Heart right ventricle (tissue), 16 donors: ENCODE measurements at regions not wholly inside any gene's neighbourhood (a gene's known extent, or its start where the extent isn't known, plus 50 kb on each side); places are given as distances from the start of the nearest gene placed in this dataset.

Experiments
- ATAC-seq, 8 donors: fragments of 200-7000 bp; cut with Tn5 transposase; one replicate each; pipeline ENCODE4 v1.9.1; 2020; ENCODE audit warnings: mild to moderate bottlenecking in 8 of 8, moderate library complexity in 8 of 8, moderate number of reproducible peaks in 1 of 8
- DNase-seq, 2 donors: peaks; one replicate each; pipeline ENCODE4 v3.0.0-alpha.2; 2020
- H3K27ac ChIP-seq, 10 donors: fragments of 200-600 bp; sonication (generic) in 2 of 10; one replicate each; pipeline versions ENCODE4 v1.5.0 to v1.8.0; 2020 to 2022; ENCODE audit warnings: mild to moderate bottlenecking in 3 of 10
- H3K27me3 ChIP-seq, 7 donors: fragments of 200-600 bp; one replicate each; pipeline ENCODE4 v1.8.0; 2021 to 2022; ENCODE audit warnings: mild to moderate bottlenecking in 2 of 7
- H3K36me3 ChIP-seq, 9 donors: fragments of 200-600 bp; sonication (generic) in 1 of 9; one replicate each; pipeline versions ENCODE4 v1.5.0 to v1.8.0; 2020 to 2022; ENCODE audit warnings: mild to moderate bottlenecking in 2 of 9
- H3K4me1 ChIP-seq, 9 donors: fragments of 200-600 bp; sonication (generic) in 1 of 9; one replicate each; pipeline versions ENCODE4 v1.5.0 to v1.8.0; 2020 to 2022; ENCODE audit warnings: mild to moderate bottlenecking in 4 of 9
- H3K4me3 ChIP-seq, 10 donors: fragments of 200-600 bp; sonication (generic) in 2 of 10; one replicate each; pipeline versions ENCODE4 v1.5.0 to v1.8.0; 2020 to 2022; ENCODE audit warnings: mild to moderate bottlenecking in 7 of 10, moderate library complexity in 2 of 10
- H3K9me3 ChIP-seq, 11 donors: fragments of 200-600 bp in 10 of 11; sonication (generic) in 2 of 11; one replicate each; pipeline versions ENCODE4 v1.5.0 to v1.8.0; 2013 to 2022; ENCODE audit warnings: mild to moderate bottlenecking in 2 of 11, control low read depth in 1 of 11, moderate library complexity in 1 of 11
- CTCF ChIP-seq, 9 donors: fragments of 200-600 bp; sonication (generic) in 2 of 9; IDR thresholded peaks; one replicate each; pipeline versions ENCODE4 v1.5.0 to v1.8.0; 2021 to 2022; ENCODE audit warnings: antibody characterized with exemption in 9 of 9, mild to moderate bottlenecking in 5 of 9, moderate library complexity in 1 of 9
- WGBS, 2 donors: extraction: QIAGEN DNeasy Blood & Tissue Kit; methylation state at CpG; one replicate each; pipeline ENCODE4 v1.1.7; 2013; ENCODE audit warnings: inconsistent platforms in 1 of 2; 5-methylcytosine and 5-hydroxymethylcytosine counted together
- intact Hi-C, 10 donors: fragments of 100-400 bp; cut with DNase I; formaldehyde crosslinking; loops; one replicate each; pipeline versions ENCODE4 v1.11.1 to v1.14.2; 2022
- donor health status: Arrhythmogenic right ventricular cardiomyopathy.
- donor health status: ischemic (EF 13 %, LVEDD 7.1; RV severe dilation, severe dysfunction).
- donor health status: healthy with polysubstance abuse.
- donor health status: DM: no; HTN: yes; CAD: no.
- donor health status: DM: no; HTN: no; CAD: no.
- donor health status: ischemic (EF 25% LVEDD 6.9; RV normal size, moderate dysfunction).
- donor health status: ischemic (EF 25% LVEDD 5.7; RV mildly dilated, moderate dysfunction).
- donor health status: healthy.
- donor health status: DM: yes; HTN: yes; CAD: no.
- donor health status: Ischemic cardiomyopathy.
- donor health status: ischemic (EF 35%, LVEDD 5.7; RV mildly dilated, moderate dysfunction).
- donor health status: nonischemic (EF 11% LVEDD 7.7; RV severe dilation, severe dysfunction).
- donor health status: DM: yes; HTN: yes; CAD: no.
- donor health status: PGD.
- donor health status: ischemic (EF 29% LVEDD 5.4; RV normal size, mild dysfunction).
- donor health status: nonischemic (EF 23%, LVEDD 6.1; RV moderate dilation, normal function).

- Histone ChIP-seq H3K4me3 (no peak overlapping the region), H3K4me1 (peaks cover 0 to 9% (median 0%) of the 10 kb centered on the region in 9 donors), H3K36me3 (no peaks in the 10 kb centered on the region), H3K27me3 (no peaks in the 10 kb centered on the region), H3K9me3 (peaks cover 0 to 12% (median 0%) of the 10 kb centered on the region in 11 donors), H3K27ac (no peak overlapping the region)
- 57 to 61% methylated on average over 3 of the region's 3 CpGs for WGBS, 2 donors
- TF ChIP-seq CTCF (IDR thresholded peaks at IDR 0.05) = no peak
- intact Hi-C loops = no loop called here
- ATAC-seq (no peak), DNase-seq (no peak)
These were observed 154.1 kb upstream of the CADPS start for GRCh38 chr3:63029326-63029725.

GRCh38 chr3:63029921-63030320, 154.7 kb upstream of the CADPS start:
- ATAC-seq = no peak
- WGBS, 2 donors = 49 to 63% methylated on average over 1 of the region's 1 CpG
- intact Hi-C loops = no loop called here
- no peak for TF ChIP-seq CTCF (IDR thresholded peaks at IDR 0.05)
- no peaks in the 10 kb centered on the region for H3K27me3 ChIP-seq
- peaks cover 0 to 12% (median 0%) of the 10 kb centered on the region in 11 donors for H3K9me3 ChIP-seq
- DNase-seq = no peak
- peaks cover 0 to 9% (median 0%) of the 10 kb centered on the region in 9 donors for H3K4me1 ChIP-seq
- H3K27ac ChIP-seq = no peak overlapping the region
- no peak overlapping the region for H3K4me3 ChIP-seq
- H3K36me3 ChIP-seq = no peaks in the 10 kb centered on the region

- Histone ChIP-seq H3K27ac (no peak overlapping the region), H3K36me3 (no peaks in the 10 kb centered on the region), H3K4me1 (peaks cover 0 to 9% (median 0%) of the 10 kb centered on the region in 9 donors), H3K27me3 (no peaks in the 10 kb centered on the region), H3K4me3 (no peak overlapping the region), H3K9me3 (peaks cover 0 to 12% (median 0%) of the 10 kb centered on the region in 11 donors)
- intact Hi-C loops = no loop called here
- 31 to 32% methylated on average over 6 of the region's 6 CpGs for WGBS, 2 donors
- TF ChIP-seq CTCF (IDR thresholded peaks at IDR 0.05) = no peak
- ATAC-seq (no peak), DNase-seq (no peak)
These were observed 155.4 kb upstream of the CADPS start for GRCh38 chr3:63030666-63031065.

GRCh38 chr3:63032881-63033280, 157.7 kb upstream of the CADPS start:
- no peak overlapping the region for H3K27ac ChIP-seq
- TF ChIP-seq CTCF (IDR thresholded peaks at IDR 0.05) = no peak
- no peak for ATAC-seq
- H3K36me3 ChIP-seq = no peaks in the 10 kb centered on the region
- intact Hi-C loops = no loop called here
- peaks cover 0 to 9% (median 0%) of the 10 kb centered on the region in 9 donors for H3K4me1 ChIP-seq
- H3K27me3 ChIP-seq = no peaks in the 10 kb centered on the region
- no peak overlapping the region for H3K4me3 ChIP-seq
- DNase-seq = no peak
- H3K9me3 ChIP-seq = peaks cover 0 to 12% (median 0%) of the 10 kb centered on the region in 11 donors
